Rectal smooth muscle tissue (tissue), 1 donor: ENCODE measurements at regions not wholly inside any gene's neighbourhood (a gene's known extent, or its start where the extent isn't known, plus 50 kb on each side); places are given as distances from the start of the nearest gene placed in this dataset.
"Not testable (repeated sequence)": the region's sequence is repeated elsewhere in the genome, so short reads cannot be mapped to it uniquely, and the experiment has no call there.

Experiments
- H3K27ac ChIP-seq: one replicate; pipeline ENCODE4 v1.7.0; 2013; ENCODE audit warnings: low read depth, low read length, inconsistent platforms
- H3K27me3 ChIP-seq: one replicate; pipeline ENCODE4 v1.7.0; 2013; ENCODE audit warnings: low read length; ENCODE audit not compliant: control insufficient read depth, insufficient read depth
- H3K36me3 ChIP-seq: one replicate; pipeline ENCODE4 v1.7.0; 2013; ENCODE audit warnings: low read length; ENCODE audit not compliant: control insufficient read depth, insufficient read depth
- H3K4me1 ChIP-seq: one replicate; pipeline ENCODE4 v1.7.0; 2013; ENCODE audit warnings: low read length; ENCODE audit not compliant: control insufficient read depth, insufficient read depth
- H3K4me3 ChIP-seq: one replicate; pipeline ENCODE4 v1.7.0; 2013; ENCODE audit warnings: low read length
- H3K9ac ChIP-seq: one replicate; pipeline ENCODE4 v1.7.0; 2013; ENCODE audit warnings: low read length

DNA sequence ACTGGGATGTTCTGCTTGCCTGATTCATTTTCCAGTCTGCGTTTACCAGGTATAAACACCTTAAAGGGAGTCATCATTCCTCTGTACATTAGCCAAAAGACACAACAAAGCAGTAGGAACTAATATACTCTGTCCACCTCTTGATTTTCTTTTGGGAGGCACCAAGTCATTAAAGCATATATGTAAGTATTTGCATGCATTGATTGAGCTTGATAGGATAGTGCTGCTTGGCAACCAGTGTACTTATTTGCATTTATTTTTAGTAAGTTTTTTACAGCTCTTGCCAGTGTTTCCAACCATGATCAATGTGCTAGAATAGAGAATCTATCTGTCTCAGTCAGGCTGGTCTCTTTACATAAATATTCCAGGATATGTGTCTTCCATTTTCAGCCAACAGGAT lies 353.3 kb upstream of the SEMA3C start:
- Histone ChIP-seq H3K9ac (no peak overlapping the region), H3K36me3 (no peaks in the 10 kb centered on the region), H3K27me3 (no peaks in the 10 kb centered on the region), H3K4me1 (no peaks in the 10 kb centered on the region), H3K27ac (no peak overlapping the region), H3K4me3 (no peak overlapping the region)

- H3K4me1 ChIP-seq, result no peaks in the 10 kb centered on the region
- H3K4me3 ChIP-seq, result no peak overlapping the region
- no peak overlapping the region for H3K9ac ChIP-seq
- no peaks in the 10 kb centered on the region for H3K36me3 ChIP-seq
- H3K27me3 ChIP-seq, result no peaks in the 10 kb centered on the region
- H3K27ac ChIP-seq, result no peak overlapping the region
Measured at GRCh38 chr7:81268551-81268950, 349.7 kb upstream of the SEMA3C start.

- Histone ChIP-seq H3K4me1 (no peaks in the 10 kb centered on the region), H3K4me3 (no peak overlapping the region), H3K36me3 (no peaks in the 10 kb centered on the region), H3K27ac (no peak overlapping the region), H3K9ac (no peak overlapping the region), H3K27me3 (no peaks in the 10 kb centered on the region)
Measured at GRCh38 chr7:81267508-81267907, 348.7 kb upstream of the SEMA3C start.

DNA sequence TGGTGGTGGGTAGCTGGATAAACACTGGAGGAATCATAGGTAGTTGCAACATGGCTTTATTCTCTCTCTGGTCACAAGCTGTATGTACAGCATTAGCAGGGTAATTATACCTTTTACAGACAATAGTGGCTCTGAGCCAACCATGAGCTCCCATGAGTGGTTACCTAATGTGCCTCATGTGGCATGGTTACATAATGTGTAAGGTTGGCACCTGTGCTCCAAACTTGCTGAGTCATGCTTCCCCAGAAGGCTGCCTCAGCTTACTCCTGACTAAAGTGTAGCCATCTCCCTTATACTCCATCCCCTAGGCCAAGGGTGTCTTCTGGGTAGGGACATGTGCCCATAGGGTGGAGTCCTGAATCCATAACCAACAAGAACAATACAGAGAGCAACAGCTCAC lies 345.3 kb upstream of the SEMA3C start:
- Histone ChIP-seq H3K27ac (no peak overlapping the region), H3K9ac (no peak overlapping the region), H3K27me3 (no peaks in the 10 kb centered on the region), H3K4me3 (no peak overlapping the region), H3K36me3 (no peaks in the 10 kb centered on the region), H3K4me1 (no peaks in the 10 kb centered on the region)

GRCh38 chr7:81260152-81260551 lies 341.3 kb upstream of the SEMA3C start:
- Histone ChIP-seq H3K4me3 (no peak overlapping the region), H3K4me1 (no peaks in the 10 kb centered on the region), H3K27ac (no peak overlapping the region), H3K27me3 (no peaks in the 10 kb centered on the region), H3K36me3 (no peaks in the 10 kb centered on the region), H3K9ac (no peak overlapping the region)

DNA sequence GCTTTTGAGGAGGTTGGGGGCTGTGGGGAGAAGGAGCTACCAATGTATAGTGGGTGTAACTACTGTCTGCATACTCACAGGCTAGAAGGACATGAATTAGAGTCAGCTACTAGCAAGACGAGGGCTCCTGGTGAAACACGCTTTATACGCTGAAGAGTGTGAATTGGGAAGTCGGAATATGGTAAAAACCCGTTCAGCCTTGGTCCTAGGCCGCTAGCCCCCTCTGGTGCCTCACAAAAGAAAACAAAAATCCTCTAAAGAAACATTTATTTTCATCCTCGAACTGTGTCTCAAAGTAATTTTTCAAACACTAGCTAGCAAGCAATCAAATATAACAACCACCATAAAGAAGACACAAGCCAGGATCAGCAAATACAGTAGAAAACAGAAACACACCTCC lies 338.1 kb upstream of the SEMA3C start:
- H3K27me3 ChIP-seq, result no peaks in the 10 kb centered on the region
- H3K27ac ChIP-seq, result no peak overlapping the region
- H3K4me3 ChIP-seq, result no peak overlapping the region
- no peaks in the 10 kb centered on the region for H3K4me1 ChIP-seq
- H3K9ac ChIP-seq, result no peak overlapping the region
- no peaks in the 10 kb centered on the region for H3K36me3 ChIP-seq

DNA sequence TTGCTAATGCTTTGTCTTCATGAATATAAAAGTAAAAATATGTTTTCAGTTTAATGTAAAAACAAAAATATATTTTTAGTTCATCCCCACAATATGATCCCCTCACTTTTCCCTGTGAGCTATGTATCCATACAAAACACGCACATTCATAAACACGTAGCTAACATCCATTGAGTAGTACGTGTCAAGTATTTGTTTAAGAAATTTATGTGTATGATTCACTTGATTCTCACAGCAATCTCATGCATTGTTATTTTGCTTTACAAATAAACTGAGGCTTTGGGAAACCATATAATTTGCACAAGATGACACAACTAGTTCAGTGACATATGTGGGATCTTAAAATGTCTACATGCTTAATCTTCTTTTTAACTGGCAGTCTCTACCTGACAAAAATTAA lies 329.6 kb upstream of the SEMA3C start:
- no peaks in the 10 kb centered on the region for H3K36me3 ChIP-seq
- no peak overlapping the region for H3K27ac ChIP-seq
- H3K4me1 ChIP-seq, result no peaks in the 10 kb centered on the region
- no peaks in the 10 kb centered on the region for H3K27me3 ChIP-seq
- no peak overlapping the region for H3K4me3 ChIP-seq
- no peak overlapping the region for H3K9ac ChIP-seq

- not testable (repeated sequence) for H3K27ac ChIP-seq, H3K27me3 ChIP-seq, H3K36me3 ChIP-seq, H3K9ac ChIP-seq, H3K4me3 ChIP-seq, H3K4me1 ChIP-seq
Measured at GRCh38 chr7:81247364-81247763, 328.5 kb upstream of the SEMA3C start.

DNA sequence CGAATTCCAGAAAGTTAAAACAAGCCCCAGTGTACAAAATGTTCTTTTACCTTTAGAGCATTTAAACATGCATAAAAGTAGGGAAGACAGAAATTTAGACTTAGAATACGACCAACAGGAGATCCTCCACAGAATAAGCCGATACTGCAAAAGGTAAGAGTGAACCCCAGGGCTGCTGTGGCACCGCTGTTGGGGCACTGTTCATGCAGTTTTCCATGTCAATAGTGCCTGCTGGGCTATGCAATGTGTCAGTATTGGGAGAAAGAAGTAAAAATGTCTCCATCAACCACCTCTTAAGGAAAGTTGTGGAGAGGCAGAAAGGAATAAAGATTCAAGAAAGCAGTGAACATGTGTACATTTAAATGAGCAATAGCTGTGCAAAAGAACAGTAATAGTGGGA lies 326.5 kb upstream of the SEMA3C start:
- Histone ChIP-seq H3K9ac (no peak overlapping the region), H3K27me3 (no peaks in the 10 kb centered on the region), H3K4me1 (no peaks in the 10 kb centered on the region), H3K27ac (no peak overlapping the region), H3K36me3 (no peaks in the 10 kb centered on the region), H3K4me3 (no peak overlapping the region)

DNA sequence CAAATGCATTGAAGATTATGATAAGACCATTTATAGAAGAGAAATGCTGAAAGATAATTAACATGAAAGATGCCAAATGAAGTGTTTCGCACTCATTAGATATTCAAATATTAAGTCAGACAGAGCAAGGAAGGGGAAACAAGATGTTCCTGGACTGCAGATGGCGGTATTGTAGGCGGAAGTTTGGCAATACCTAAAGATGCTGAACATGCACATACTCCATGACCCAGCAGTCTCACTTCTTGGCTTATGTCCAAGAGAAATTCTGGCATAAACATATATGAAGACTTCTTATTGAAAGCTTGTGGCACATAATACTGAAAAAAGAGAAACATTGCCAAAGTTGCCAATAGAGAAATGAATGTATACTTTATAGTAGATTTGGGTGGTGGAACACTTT lies 325.4 kb upstream of the SEMA3C start:
- H3K4me3 ChIP-seq, result no peak overlapping the region
- H3K27ac ChIP-seq, result no peak overlapping the region
- H3K4me1 ChIP-seq, result no peaks in the 10 kb centered on the region
- H3K36me3 ChIP-seq, result no peaks in the 10 kb centered on the region
- H3K27me3 ChIP-seq, result no peaks in the 10 kb centered on the region
- no peak overlapping the region for H3K9ac ChIP-seq

DNA sequence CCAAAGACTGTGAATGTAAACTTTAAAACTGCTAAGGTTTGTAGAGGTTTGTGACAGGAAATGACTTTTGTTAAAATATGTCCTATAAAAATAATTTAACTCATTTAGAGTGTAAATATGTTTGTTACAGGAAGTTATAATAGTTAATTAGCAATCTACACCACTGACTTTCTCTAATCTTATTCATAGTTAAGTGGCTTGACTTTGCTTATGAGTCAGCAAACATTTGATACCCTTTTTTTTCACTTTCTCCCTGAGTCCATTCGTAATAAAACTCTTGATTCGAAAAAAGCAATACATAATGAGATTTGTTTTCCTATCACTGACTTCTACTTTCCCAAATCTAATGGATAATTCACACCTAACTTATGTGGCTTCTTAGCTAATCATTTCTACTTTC lies 317.7 kb upstream of the SEMA3C start:
- no peaks in the 10 kb centered on the region for H3K36me3 ChIP-seq
- no peak overlapping the region for H3K27ac ChIP-seq
- no peaks in the 10 kb centered on the region for H3K4me1 ChIP-seq
- no peaks in the 10 kb centered on the region for H3K27me3 ChIP-seq
- no peak overlapping the region for H3K4me3 ChIP-seq
- no peak overlapping the region for H3K9ac ChIP-seq

DNA sequence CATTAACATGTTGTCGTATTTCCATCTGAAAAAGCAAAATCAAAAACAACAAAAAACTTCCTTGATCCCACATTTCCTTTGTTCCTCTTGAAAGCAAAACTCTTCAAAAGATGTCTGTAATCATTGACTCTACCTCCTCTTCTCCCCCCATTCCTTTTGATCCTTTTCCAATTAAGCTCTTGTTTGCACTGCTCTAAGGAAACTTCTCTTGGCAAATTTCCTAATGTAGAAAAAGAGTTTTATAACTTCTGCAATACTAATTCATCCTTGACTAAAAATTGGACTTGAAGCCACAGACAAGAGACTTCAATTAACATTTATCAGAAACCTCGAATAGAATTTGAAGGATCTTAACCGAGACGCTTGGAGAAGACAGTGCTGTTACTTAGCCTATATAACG lies 317.1 kb upstream of the SEMA3C start:
- Histone ChIP-seq H3K4me1 (no peaks in the 10 kb centered on the region), H3K27ac (no peak overlapping the region), H3K27me3 (no peaks in the 10 kb centered on the region), H3K4me3 (no peak overlapping the region), H3K9ac (no peak overlapping the region), H3K36me3 (no peaks in the 10 kb centered on the region)

DNA sequence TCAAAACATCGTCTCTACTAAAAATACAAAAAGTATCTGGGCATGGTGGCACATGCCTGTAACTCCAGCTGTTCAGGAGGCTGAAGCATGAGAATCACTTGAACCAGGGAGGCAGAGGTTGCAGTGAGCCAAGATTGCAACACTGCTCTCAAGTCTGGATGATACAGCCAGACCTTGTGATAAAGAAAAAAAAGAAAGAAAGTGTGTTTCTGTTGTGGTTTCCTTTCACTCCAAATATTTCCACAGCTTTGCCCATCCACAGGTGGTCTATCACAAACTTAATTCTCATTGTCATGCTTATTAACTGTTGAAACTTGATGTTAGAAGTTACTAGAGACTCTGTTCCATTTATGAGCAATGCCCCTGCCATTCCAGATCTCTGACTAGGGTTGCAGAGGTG lies 316.0 kb upstream of the SEMA3C start:
- no peak overlapping the region for H3K9ac ChIP-seq

More for the DNA sequence above, 316.0 kb upstream of the SEMA3C start:
- Histone ChIP-seq H3K27me3 (no peaks in the 10 kb centered on the region), H3K4me3 (no peak overlapping the region), H3K4me1 (no peaks in the 10 kb centered on the region), H3K36me3 (no peaks in the 10 kb centered on the region), H3K27ac (no peak overlapping the region)
